DND-41 (cell line): ENCODE measurements at regions not wholly inside any gene's neighbourhood (a gene's known extent, or its start where the extent isn't known, plus 50 kb on each side); places are given as distances from the start of the nearest gene placed in this dataset.

Experiments used
- EZH2 ChIP-seq: IDR thresholded peaks from 3 replicates; pipeline ENCODE4 v1.6.1; 2012; ENCODE audit warnings: borderline replicate concordance, low read depth, mild to moderate bottlenecking, moderate library complexity, low read length, inconsistent platforms; ENCODE audit not compliant: severe bottlenecking
- TF ChIP-seq, protein P1 (sequence below): IDR thresholded peaks from 2 replicates; pipeline ENCODE4 v1.5.1; 2012; ENCODE audit warnings: borderline replicate concordance, low read length, moderate library complexity, mild to moderate bottlenecking; ENCODE audit not compliant: poor library complexity, severe bottlenecking; ENCODE audit errors: extremely low read depth

DNA sequence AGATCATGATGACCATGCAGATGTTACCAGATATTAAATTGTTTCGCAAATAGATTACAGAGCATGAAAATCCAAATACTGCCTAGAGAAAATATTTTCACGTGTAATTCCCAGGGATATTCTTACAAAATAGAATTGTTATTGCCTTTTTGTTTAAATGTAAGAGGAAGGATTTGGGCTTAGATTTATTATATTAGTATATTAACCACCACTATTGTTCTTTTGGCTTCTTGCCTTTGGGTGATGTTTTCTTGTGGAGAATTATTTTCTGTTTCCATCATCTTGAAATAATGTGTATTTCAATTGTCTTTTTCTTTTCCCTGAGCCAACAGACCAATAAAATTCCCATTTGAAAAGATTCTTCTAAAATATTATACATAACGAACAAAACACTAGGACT is 109.7 kb upstream of the NUDT7 start:
- TF ChIP-seq, protein P1, sequence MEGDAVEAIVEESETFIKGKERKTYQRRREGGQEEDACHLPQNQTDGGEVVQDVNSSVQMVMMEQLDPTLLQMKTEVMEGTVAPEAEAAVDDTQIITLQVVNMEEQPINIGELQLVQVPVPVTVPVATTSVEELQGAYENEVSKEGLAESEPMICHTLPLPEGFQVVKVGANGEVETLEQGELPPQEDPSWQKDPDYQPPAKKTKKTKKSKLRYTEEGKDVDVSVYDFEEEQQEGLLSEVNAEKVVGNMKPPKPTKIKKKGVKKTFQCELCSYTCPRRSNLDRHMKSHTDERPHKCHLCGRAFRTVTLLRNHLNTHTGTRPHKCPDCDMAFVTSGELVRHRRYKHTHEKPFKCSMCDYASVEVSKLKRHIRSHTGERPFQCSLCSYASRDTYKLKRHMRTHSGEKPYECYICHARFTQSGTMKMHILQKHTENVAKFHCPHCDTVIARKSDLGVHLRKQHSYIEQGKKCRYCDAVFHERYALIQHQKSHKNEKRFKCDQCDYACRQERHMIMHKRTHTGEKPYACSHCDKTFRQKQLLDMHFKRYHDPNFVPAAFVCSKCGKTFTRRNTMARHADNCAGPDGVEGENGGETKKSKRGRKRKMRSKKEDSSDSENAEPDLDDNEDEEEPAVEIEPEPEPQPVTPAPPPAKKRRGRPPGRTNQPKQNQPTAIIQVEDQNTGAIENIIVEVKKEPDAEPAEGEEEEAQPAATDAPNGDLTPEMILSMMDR = no peak
- no peak for TF ChIP-seq EZH2
